PC-3 (cell line): ENCODE measurements at regions not wholly inside any gene's neighbourhood (a gene's known extent, or its start where the extent isn't known, plus 50 kb on each side); places are given as distances from the start of the nearest gene placed in this dataset.

Experiments
- ATAC-seq: fragments of 200-7000 bp; cut with Tn5 transposase; 2 replicates; pipeline ENCODE4 v1.9.1; 2020; ENCODE audit warnings: mild to moderate bottlenecking, moderate library complexity
- BruUV-seq: library from RNA; stranded (reverse); fragments of 400-500 nt; replicated peaks from 2 replicates; lab custom pipeline; 2021; lab: Mats Ljungman, UMichigan
- CTCF ChIA-PET: fragments of 300-600 bp; sonication (Branson Sonifier 250); formaldehyde crosslinking; loops from one replicate; lab custom pipeline; 2022; ENCODE audit warnings: antibody characterized with exemption; lab: Charles Lee
- POLR2A ChIA-PET: fragments of 300-600 bp; sonication (Branson Sonifier 250); formaldehyde crosslinking; loops from one replicate; lab custom pipeline; 2022; ENCODE audit warnings: antibody characterized with exemption; ENCODE audit not compliant: unreplicated experiment; lab: Charles Lee
- DNase-seq: peaks from one replicate; pipeline ENCODE4 v3.0.0-alpha.2; 2015
- H2AFZ ChIP-seq: fragments of 300-600 bp; sonication (generic); 2 replicates; pipeline ENCODE4 v1.6.0; 2016; ENCODE audit warnings: antibody characterized with exemption, low read length
- H3F3A ChIP-seq: fragments of 300-600 bp; sonication (generic); one replicate; pipeline ENCODE4 v1.6.0; 2017; ENCODE audit warnings: antibody characterized with exemption, low read length, control low read depth, mild to moderate bottlenecking; ENCODE audit not compliant: unreplicated experiment
- H3K27ac ChIP-seq: fragments of 300-600 bp; sonication (generic); 2 replicates; pipeline ENCODE4 v1.5.1; 2016; ENCODE audit warnings: mild to moderate bottlenecking, low read length
- H3K27me3 ChIP-seq: fragments of 300-600 bp; sonication (generic); 2 replicates; pipeline ENCODE4 v1.6.1; 2016; ENCODE audit warnings: low read length, mixed read lengths
- H3K36me3 ChIP-seq: fragments of 300-600 bp; sonication (generic); 2 replicates; pipeline ENCODE4 v1.6.1; 2016; ENCODE audit warnings: low read depth, mixed run types, low read length, mixed read lengths
- H3K4me1 ChIP-seq: fragments of 300-600 bp; sonication (generic); 2 replicates; pipeline ENCODE4 v1.5.1; 2016; ENCODE audit warnings: low read length; ENCODE audit not compliant: insufficient read depth
- H3K4me2 ChIP-seq: fragments of 300-600 bp; sonication (generic); 2 replicates; pipeline ENCODE4 v1.6.0; 2016; ENCODE audit warnings: low read length
- H3K4me3 ChIP-seq: fragments of 300-600 bp; sonication (generic); 2 replicates; pipeline ENCODE4 v1.5.1; 2016; ENCODE audit warnings: mild to moderate bottlenecking, low read length, mixed read lengths
- H3K79me2 ChIP-seq: fragments of 300-600 bp; sonication (generic); 2 replicates; pipeline ENCODE4 v1.6.1; 2017; ENCODE audit warnings: low read length, mixed read lengths
- H3K9ac ChIP-seq: fragments of 300-600 bp; sonication (generic); 2 replicates; pipeline ENCODE4 v1.6.0; 2016; ENCODE audit warnings: mild to moderate bottlenecking, low read length
- H3K9me2 ChIP-seq: fragments of 300-600 bp; sonication (generic); replicated peaks from 2 replicates; pipeline ENCODE4 v1.6.1; 2016; ENCODE audit warnings: mixed run types, low read length, mixed read lengths
- H3K9me3 ChIP-seq: fragments of 300-600 bp; sonication (generic); 2 replicates; pipeline ENCODE4 v1.6.1; 2016; ENCODE audit warnings: low read length, mixed read lengths
- H4K20me1 ChIP-seq: fragments of 300-600 bp; sonication (generic); 2 replicates; pipeline ENCODE4 v1.6.1; 2016; ENCODE audit warnings: low read length, mixed read lengths
- CTCF ChIP-seq: fragments of 300-600 bp; sonication (generic); conservative IDR thresholded peaks from 2 replicates; pipeline ENCODE4 v1.5.1; 2017; ENCODE audit warnings: antibody characterized with exemption, low read depth, mild to moderate bottlenecking, low read length
- EZH2 ChIP-seq: fragments of 300-600 bp; sonication (generic); IDR thresholded peaks from one replicate; pipeline ENCODE4 v1.6.1; 2017; ENCODE audit warnings: antibody characterized with exemption, mild to moderate bottlenecking, low read length; ENCODE audit not compliant: unreplicated experiment
- EZH2phosphoT487 ChIP-seq: fragments of 300-600 bp; sonication (generic); IDR thresholded peaks from 2 replicates; pipeline ENCODE4 v1.6.1; 2018; ENCODE audit warnings: mild to moderate bottlenecking, antibody characterized with exemption, low read length, borderline replicate concordance
- intact Hi-C: fragments of 100-400 bp; cut with micrococcal nuclease; formaldehyde crosslinking; loops from 2 replicates; pipeline ENCODE4 v1.9.0; 2023

DNA sequence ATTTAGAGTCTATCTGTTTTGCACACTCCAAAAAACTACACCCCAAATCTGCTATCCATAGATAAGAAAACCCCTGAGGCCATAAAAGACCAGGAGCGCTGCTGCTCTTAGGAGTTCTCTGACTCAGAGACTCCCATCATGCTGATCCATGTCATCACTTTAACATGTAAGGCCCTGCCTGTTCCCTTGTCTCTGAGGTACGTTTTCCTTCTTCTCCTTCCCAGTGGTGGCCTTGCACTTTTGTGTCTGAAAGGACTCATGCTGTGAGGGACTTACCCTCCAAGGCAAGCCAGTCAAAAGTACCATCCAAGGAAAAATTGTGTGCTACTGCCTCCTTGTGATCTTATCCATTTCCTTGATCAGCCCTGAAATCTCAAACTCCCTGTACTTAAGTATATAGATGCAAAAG, 427.4 kb upstream of the NCAM2 start:
- H3K9me2 ChIP-seq: no peaks in the 10 kb centered on the region
- no peaks in the 10 kb centered on the region for H3F3A ChIP-seq
- H3K4me1 ChIP-seq: no peaks in the 10 kb centered on the region
- ATAC-seq (no peak), DNase-seq (peak; percentile 22)
- no peaks in the 10 kb centered on the region for H3K27me3 ChIP-seq
- no peaks in the 10 kb centered on the region for H3K9me3 ChIP-seq
- H4K20me1 ChIP-seq: no peaks in the 10 kb centered on the region
- POLR2A ChIA-PET: no interaction called here
- no peaks in the 10 kb centered on the region for H3K36me3 ChIP-seq
- H3K4me3 ChIP-seq: no peak overlapping the region
- H3K27ac ChIP-seq: no peak overlapping the region
- CTCF ChIA-PET: no interaction called here
- TF ChIP-seq CTCF (no peak), EZH2phosphoT487 (no peak), EZH2 (no peak)
- intact Hi-C loops: no loop called here
- no peak overlapping the region for H3K4me2 ChIP-seq
- H2AFZ ChIP-seq: no peak overlapping the region
- H3K9ac ChIP-seq: no peak overlapping the region
- H3K79me2 ChIP-seq: no peaks in the 10 kb centered on the region
- BruUV-seq: no TSS peak

GRCh38 chr21:20572582-20572981, 425.6 kb upstream of the NCAM2 start:
- Histone ChIP-seq H3K9me3 (no peaks in the 10 kb centered on the region), H3K9me2 (no peaks in the 10 kb centered on the region), H3K4me3 (no peak overlapping the region), H3K27me3 (no peaks in the 10 kb centered on the region), H3K27ac (no peak overlapping the region), H3K4me1 (no peaks in the 10 kb centered on the region), H3F3A (no peaks in the 10 kb centered on the region), H3K79me2 (no peaks in the 10 kb centered on the region), H3K36me3 (no peaks in the 10 kb centered on the region), H3K9ac (no peak overlapping the region), H3K4me2 (no peak overlapping the region), H4K20me1 (no peaks in the 10 kb centered on the region), H2AFZ (no peak overlapping the region)
- CTCF ChIA-PET: no interaction called here
- intact Hi-C loops: no loop called here
- ATAC-seq: no peak
- TF ChIP-seq EZH2 (no peak), CTCF (no peak), EZH2phosphoT487 (no peak)
- no peak for DNase-seq
- no TSS peak for BruUV-seq
- POLR2A ChIA-PET: no interaction called here

DNA sequence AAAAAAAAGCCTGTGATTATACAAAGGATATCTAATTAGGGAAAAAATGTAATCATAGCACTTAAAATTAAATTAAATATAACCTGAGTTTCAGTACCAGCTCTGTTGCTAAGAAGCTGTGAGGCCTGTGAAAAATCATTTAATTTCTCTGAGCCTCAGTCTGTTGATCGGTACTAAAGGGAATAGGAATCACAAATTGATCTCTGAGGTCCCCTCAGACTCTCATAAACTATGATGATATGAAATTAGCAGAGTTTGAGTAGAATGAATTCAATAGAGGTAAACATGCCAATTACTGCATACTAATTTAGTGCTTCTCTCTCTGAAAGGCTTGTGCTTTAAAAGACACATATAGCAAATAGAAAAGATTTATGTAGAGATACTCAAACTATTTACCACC, 416.8 kb upstream of the NCAM2 start:
- no peak overlapping the region for H3K4me3 ChIP-seq
- H3K27ac ChIP-seq: no peak overlapping the region
- no peak overlapping the region for H3K4me2 ChIP-seq
- POLR2A ChIA-PET: no interaction called here
- H3K4me1 ChIP-seq: no peaks in the 10 kb centered on the region
- H2AFZ ChIP-seq: no peak overlapping the region
- no peaks in the 10 kb centered on the region for H3F3A ChIP-seq
- no peaks in the 10 kb centered on the region for H3K27me3 ChIP-seq
- DNase-seq (no peak), ATAC-seq (no peak)
- TF ChIP-seq EZH2phosphoT487 (no peak), CTCF (no peak), EZH2 (no peak)
- CTCF ChIA-PET: no interaction called here
- intact Hi-C loops: no loop called here
- H3K9ac ChIP-seq: no peak overlapping the region
- no peaks in the 10 kb centered on the region for H4K20me1 ChIP-seq
- H3K9me2 ChIP-seq: no peaks in the 10 kb centered on the region
- no peaks in the 10 kb centered on the region for H3K36me3 ChIP-seq
- 0 out of 2 replicates have a peak, but pooled peaks cover 3% of the 10 kb centered on the region for H3K9me3 ChIP-seq
- no TSS peak for BruUV-seq
- H3K79me2 ChIP-seq: no peaks in the 10 kb centered on the region
